SK-N-SH (cell line): ENCODE measurements at regions not wholly inside any gene's neighbourhood (a gene's known extent, or its start where the extent isn't known, plus 50 kb on each side); places are given as distances from the start of the nearest gene placed in this dataset.

Experiments
- CTCF ChIA-PET: fragments of 300-600, 350-600 bp; formaldehyde crosslinking; extraction: SDS; loops from one replicate; lab custom pipeline; 2021; lab: Yijun Ruan, JAX
- POLR2A ChIA-PET: fragments of 350-600 bp; sonication (Branson Sonifier 250); formaldehyde crosslinking; extraction: SDS; loops from one replicate; lab custom pipeline; 2020; ENCODE audit warnings: antibody characterized with exemption, inconsistent platforms; lab: Yijun Ruan, JAX
- DNase-seq: peaks from one replicate; pipeline ENCODE4 v3.0.0; 2012
- H2AFZ ChIP-seq: fragments of 200-600 bp; sonication (generic); 2 replicates; pipeline ENCODE4 v1.8.1; 2016; ENCODE audit warnings: antibody characterized with exemption, mild to moderate bottlenecking, low read depth
- H3F3A ChIP-seq: fragments of 200-600 bp; sonication (generic); replicated peaks from 2 replicates; pipeline ENCODE3; 2016; ENCODE audit warnings: antibody characterized with exemption, mild to moderate bottlenecking; ENCODE audit not compliant: insufficient read depth
- H3K27ac ChIP-seq, 2 experiments: fragments of 200-500 bp in 1 of 2; fragments of 200-600 bp in 1 of 2; sonication (Bioruptor generic) in 1 of 2; sonication (generic), shearing (Covaris generic) in 1 of 2; 2 replicates each; pipeline versions ENCODE4 v1.5.1 to v1.6.1; 2014 to 2016; ENCODE audit warnings: low read depth in 2 of 2, inconsistent platforms in 1 of 2, low read length in 1 of 2, mild to moderate bottlenecking in 1 of 2, mixed read lengths in 1 of 2
- H3K27me3 ChIP-seq: fragments of 200-600 bp; sonication (generic), shearing (Covaris generic); 2 replicates; pipeline ENCODE4 v1.6.1; 2016; ENCODE audit warnings: mixed run types; ENCODE audit not compliant: insufficient read depth
- H3K36me3 ChIP-seq, 2 experiments: fragments of 200-500 bp in 1 of 2; fragments of 200-600 bp in 1 of 2; sonication (Bioruptor generic) in 1 of 2; sonication (generic) in 1 of 2; replicated peaks in 1 of 2; 2 replicates each; pipeline versions ENCODE3 to v1.5.1; 2014 to 2016; ENCODE audit warnings: low read length in 1 of 2, mild to moderate bottlenecking in 1 of 2; ENCODE audit not compliant: insufficient read depth in 2 of 2, control insufficient read depth in 1 of 2
- H3K4me1 ChIP-seq, 2 experiments: fragments of 200-500 bp in 1 of 2; fragments of 200-600 bp in 1 of 2; sonication (Bioruptor generic) in 1 of 2; sonication (generic), shearing (Covaris generic) in 1 of 2; 2 replicates each; pipeline versions ENCODE4 v1.5.1 to v1.6.1; 2014 to 2016; ENCODE audit warnings: low read depth in 1 of 2, low read length in 1 of 2, mixed run types in 1 of 2; ENCODE audit not compliant: insufficient read depth in 2 of 2, control insufficient read depth in 1 of 2
- H3K4me2 ChIP-seq: fragments of 200-600 bp; sonication (generic), shearing (Covaris generic); 2 replicates; pipeline ENCODE4 v1.6.1; 2017; ENCODE audit warnings: mixed run types
- H3K4me3 ChIP-seq, 2 experiments: fragments of 200-500 bp in 1 of 2; fragments of 200-600 bp in 1 of 2; sonication (Bioruptor generic) in 1 of 2; sonication (generic), shearing (Covaris generic) in 1 of 2; 2 replicates each; pipeline versions ENCODE4 v1.5.1 to v1.8.1; 2014 to 2016; ENCODE audit warnings: low read depth in 2 of 2, inconsistent platforms in 1 of 2, low read length in 1 of 2, mild to moderate bottlenecking in 1 of 2, mixed read lengths in 1 of 2, moderate library complexity in 1 of 2
- H3K79me2 ChIP-seq: fragments of 200-600 bp; sonication (generic); 2 replicates; pipeline ENCODE4 v1.8.1; 2017; ENCODE audit warnings: mild to moderate bottlenecking; ENCODE audit not compliant: insufficient read depth
- H3K9ac ChIP-seq: fragments of 200-600 bp; sonication (generic); 2 replicates; pipeline ENCODE4 v1.6.1; 2017; ENCODE audit warnings: mixed run types
- H3K9me2 ChIP-seq: fragments of 200-600 bp; sonication (generic); 2 replicates; pipeline ENCODE4 v1.6.1; 2017; ENCODE audit warnings: mixed run types
- H3K9me3 ChIP-seq: fragments of 200-600 bp; sonication (generic); 2 replicates; pipeline ENCODE4 v1.6.1; 2017; ENCODE audit warnings: mixed run types, mild to moderate bottlenecking, moderate library complexity
- H4K20me1 ChIP-seq: fragments of 200-600 bp; sonication (generic); 2 replicates; pipeline ENCODE4 v1.6.1; 2017; ENCODE audit warnings: mild to moderate bottlenecking, mixed run types; ENCODE audit not compliant: insufficient read depth
- EP300 ChIP-seq, 2 experiments: IDR thresholded peaks; 2 replicates each; pipeline versions ENCODE4 v1.4.0 to v1.6.1; 2012; ENCODE audit warnings: borderline replicate concordance in 1 of 2, low read depth in 1 of 2, low read length in 1 of 2
- GATA2 ChIP-seq: sonication (generic); formaldehyde crosslinking; IDR thresholded peaks from 2 replicates; pipeline ENCODE4 v1.5.0; 2020; ENCODE audit warnings: mild to moderate bottlenecking, missing genetic modification reagents
- MAX ChIP-seq: IDR thresholded peaks from 2 replicates; pipeline ENCODE4 v1.4.0; 2012; ENCODE audit warnings: low read depth
- MEF2A ChIP-seq: IDR thresholded peaks from 2 replicates; pipeline ENCODE4 v1.4.0; 2012; ENCODE audit warnings: low read depth, borderline replicate concordance
- NFIC ChIP-seq: IDR thresholded peaks from 2 replicates; pipeline ENCODE4 v1.4.0; 2012; ENCODE audit warnings: borderline replicate concordance
- PBX3 ChIP-seq: IDR thresholded peaks from 2 replicates; pipeline ENCODE4; 2012
- REST ChIP-seq: IDR thresholded peaks from 2 replicates; pipeline ENCODE4 v1.6.1; 2012; ENCODE audit warnings: mild to moderate bottlenecking, low read depth, low read length, moderate library complexity
- SIN3A ChIP-seq: IDR thresholded peaks from 2 replicates; pipeline ENCODE4 v1.6.1; 2012; ENCODE audit warnings: low read depth, mild to moderate bottlenecking, low read length, moderate library complexity, borderline replicate concordance
- TEAD4 ChIP-seq: IDR thresholded peaks from 2 replicates; pipeline ENCODE4 v1.4.0; 2012; ENCODE audit warnings: mild to moderate bottlenecking, borderline replicate concordance; ENCODE audit not compliant: insufficient read depth
- USF1 ChIP-seq: IDR thresholded peaks from 2 replicates; pipeline ENCODE4 v1.4.0; 2012; ENCODE audit warnings: low read depth, borderline replicate concordance
- WGBS: methylation state at CpG from one replicate; pipeline ENCODE4 v1.1.6; 2017; ENCODE audit warnings: low lambda C conversion rate; 5-methylcytosine and 5-hydroxymethylcytosine counted together

- H2AFZ ChIP-seq, result no peak overlapping the region
- DNase-seq, result no peak
- H3K9me2 ChIP-seq, result no peaks in the 10 kb centered on the region
- WGBS, result 55% methylated on average over 2 of the region's 5 CpGs
- H3K36me3 ChIP-seq, result no peaks in the 10 kb centered on the region
- no peaks in the 10 kb centered on the region for H3K27me3 ChIP-seq
- no peaks in the 10 kb centered on the region for H4K20me1 ChIP-seq
- H3K4me2 ChIP-seq, result no peak overlapping the region
- H3K27ac ChIP-seq, result no peak overlapping the region
- H3K79me2 ChIP-seq, result no peaks in the 10 kb centered on the region
- TF ChIP-seq NFIC, result no peak
- TF ChIP-seq GATA2, result no peak
- H3K4me3 ChIP-seq, result no peak overlapping the region
- H3K9me3 ChIP-seq, result no peaks in the 10 kb centered on the region
- no peak overlapping the region for H3K9ac ChIP-seq
- ChIA-PET CTCF (no interaction called here), POLR2A (no interaction called here)
- H3F3A ChIP-seq, result no peaks in the 10 kb centered on the region
- H3K4me1 ChIP-seq, result peaks cover 3 to 14% of the 10 kb centered on the region in 2 experiments; a peak in 3 of 4 replicates
These were observed 127.2 kb upstream of the SLC5A12 start for GRCh38 chr11:26849036-26849435.

- H3K9me3 ChIP-seq, result no peaks in the 10 kb centered on the region
- no peak overlapping the region for H3K9ac ChIP-seq
- H2AFZ ChIP-seq, result no peak overlapping the region
- H3K9me2 ChIP-seq, result no peaks in the 10 kb centered on the region
- no peak overlapping the region for H3K4me3 ChIP-seq
- no peak overlapping the region for H3K4me2 ChIP-seq
- peaks cover 3% of the 10 kb centered on the region in 2 experiments; a peak in 3 of 4 replicates for H3K4me1 ChIP-seq
- POLR2A ChIA-PET, result no interaction called here
- H3K27ac ChIP-seq, result no peak overlapping the region
- CTCF ChIA-PET, result no interaction called here
- WGBS, result 88% methylated on average over 3 of the region's 3 CpGs
- H3K27me3 ChIP-seq, result no peaks in the 10 kb centered on the region
- H3K79me2 ChIP-seq, result no peaks in the 10 kb centered on the region
- H4K20me1 ChIP-seq, result no peaks in the 10 kb centered on the region
- H3F3A ChIP-seq, result no peaks in the 10 kb centered on the region
- TF ChIP-seq MAX, result no peak
- no peak for TF ChIP-seq TEAD4
- no peak for TF ChIP-seq EP300 (IDR thresholded peaks at IDR 0.05; ENCODE audit: borderline replicate concordance in 1 of 2, low read depth in 1 of 2, low read length in 1 of 2)
- TF ChIP-seq USF1, result no peak
- TF ChIP-seq PBX3, result no peak
- no peak for TF ChIP-seq MEF2A
- no peak for TF ChIP-seq SIN3A
- TF ChIP-seq REST, result no peak
- DNase-seq, result no peak
- no peaks in the 10 kb centered on the region for H3K36me3 ChIP-seq
These were observed 129.4 kb upstream of the SLC5A12 start for GRCh38 chr11:26851291-26851690.
